HEK293 (cell line): ENCODE measurements at regions not wholly inside any gene's neighbourhood (a gene's known extent, or its start where the extent isn't known, plus 50 kb on each side); places are given as distances from the start of the nearest gene placed in this dataset.

Source experiments
- CTCF ChIA-PET: fragments of 350-600 bp; formaldehyde crosslinking; extraction: SDS; loops from one replicate; lab custom pipeline; 2021; ENCODE audit warnings: antibody characterized with exemption; lab: Yijun Ruan, JAX
- POLR2A ChIA-PET: fragments of 300-600 bp; formaldehyde crosslinking; extraction: SDS; loops from one replicate; lab custom pipeline; 2020; ENCODE audit warnings: antibody characterized with exemption, inconsistent platforms; lab: Yijun Ruan, JAX
- H3K27ac ChIP-seq: fragments of 200-500 bp; sonication (Bioruptor generic); 2 replicates; pipeline ENCODE4 v1.5.1; 2014; ENCODE audit warnings: low read depth, low read length, control low read depth, inconsistent platforms; ENCODE audit errors: extremely low read depth
- H3K36me3 ChIP-seq, 2 experiments: fragments of 200-500 bp in 1 of 2; sonication (Bioruptor generic) in 1 of 2; 1 replicate in 1 of 2; 2 replicates in 1 of 2; pipeline ENCODE4 v1.5.1; 2014 to 2017; ENCODE audit warnings: inconsistent platforms in 2 of 2, low read length in 2 of 2; ENCODE audit not compliant: control insufficient read depth in 2 of 2, insufficient read depth in 1 of 2
- H3K4me1 ChIP-seq: fragments of 200-500 bp; sonication (Bioruptor generic); 2 replicates; pipeline ENCODE4 v1.5.1; 2014; ENCODE audit warnings: mild to moderate bottlenecking, low read length, inconsistent platforms; ENCODE audit not compliant: control insufficient read depth, insufficient read depth
- H3K4me3 ChIP-seq: 2 replicates; pipeline ENCODE4 v1.5.1; 2011; ENCODE audit warnings: low read depth, mild to moderate bottlenecking, control low read depth, low read length, moderate library complexity
- H3K9me3 ChIP-seq: fragments of 200-500 bp; sonication (Bioruptor generic); 2 replicates; pipeline ENCODE4 v1.5.1; 2014; ENCODE audit warnings: low read depth, low read length, inconsistent platforms; ENCODE audit not compliant: control insufficient read depth, insufficient read depth
- GLIS1 ChIP-seq: fragments of 450-650 bp; formaldehyde crosslinking; IDR thresholded peaks from 2 replicates; pipeline ENCODE4 v1.5.1; 2016; ENCODE audit warnings: missing biosample characterization, missing genetic modification characterization
- GLIS2 ChIP-seq: fragments of 450-650 bp; formaldehyde crosslinking; IDR thresholded peaks from 2 replicates; pipeline ENCODE4 v1.5.1; 2016; ENCODE audit warnings: missing biosample characterization, missing genetic modification characterization
- HOXD13 ChIP-seq: sonication (generic); formaldehyde crosslinking; IDR thresholded peaks from 2 replicates; pipeline ENCODE4 v1.8.0; 2022; ENCODE audit warnings: missing genetic modification reagents, borderline replicate concordance
- PRDM4 ChIP-seq: fragments of 450-650 bp; formaldehyde crosslinking; IDR thresholded peaks from 2 replicates; pipeline ENCODE4 v1.5.1; 2017; ENCODE audit warnings: missing biosample characterization, missing genetic modification characterization
- ZBTB21 ChIP-seq: fragments of 450-650 bp; formaldehyde crosslinking; IDR thresholded peaks from 2 replicates; pipeline ENCODE4 v1.5.1; 2017; ENCODE audit warnings: missing biosample characterization, missing genetic modification characterization
- ZEB2 ChIP-seq: fragments of 450-650 bp; formaldehyde crosslinking; IDR thresholded peaks from 2 replicates; pipeline ENCODE4 v1.5.1; 2016; ENCODE audit warnings: missing biosample characterization, missing genetic modification characterization
- ZNF133 ChIP-seq: fragments of 450-650 bp; formaldehyde crosslinking; IDR thresholded peaks from 2 replicates; pipeline ENCODE4 v1.5.1; 2016; ENCODE audit warnings: missing biosample characterization, missing genetic modification characterization
- ZNF146 ChIP-seq: fragments of 450-650 bp; formaldehyde crosslinking; IDR thresholded peaks from 2 replicates; pipeline ENCODE4 v1.5.1; 2016; ENCODE audit warnings: missing biosample characterization, missing genetic modification characterization
- ZNF280C ChIP-seq: fragments of 450-650 bp; formaldehyde crosslinking; IDR thresholded peaks from 2 replicates; pipeline ENCODE4 v1.5.1; 2016; ENCODE audit warnings: missing biosample characterization, missing genetic modification characterization
- ZNF37A ChIP-seq: fragments of 450-650 bp; IDR thresholded peaks from 2 replicates; pipeline ENCODE4 v1.5.1; 2018; ENCODE audit warnings: missing biosample characterization, missing genetic modification characterization
- ZNF398 ChIP-seq: fragments of 450-650 bp; formaldehyde crosslinking; IDR thresholded peaks from 2 replicates; pipeline ENCODE4 v1.5.1; 2017; ENCODE audit warnings: missing biosample characterization, missing genetic modification characterization
- ZNF433 ChIP-seq: fragments of 450-650 bp; formaldehyde crosslinking; IDR thresholded peaks from 2 replicates; pipeline ENCODE4 v1.5.1; 2016; ENCODE audit warnings: missing biosample characterization, missing genetic modification characterization, low read depth
- ZNF555 ChIP-seq: fragments of 450-650 bp; formaldehyde crosslinking; conservative IDR thresholded peaks from 2 replicates; pipeline ENCODE4 v1.5.1; 2017; ENCODE audit warnings: missing biosample characterization, mild to moderate bottlenecking, missing genetic modification characterization, inconsistent platforms
- ZNF792 ChIP-seq: fragments of 450-650 bp; formaldehyde crosslinking; IDR thresholded peaks from 2 replicates; pipeline ENCODE4 v1.5.1; 2016; ENCODE audit warnings: missing biosample characterization, missing genetic modification characterization

- H3K4me1 ChIP-seq, result no peaks in the 10 kb centered on the region
- H3K27ac ChIP-seq, result no peak overlapping the region
- POLR2A ChIA-PET, result no interaction called here
- no peak for TF ChIP-seq PRDM4 (tag by site-specific recombination)
- TF ChIP-seq GLIS1 (tag by site-specific recombination), result no peak
- TF ChIP-seq ZEB2, result no peak
- no peaks in the 10 kb centered on the region for H3K36me3 ChIP-seq
- H3K4me3 ChIP-seq, result no peak overlapping the region
- no peaks in the 10 kb centered on the region for H3K9me3 ChIP-seq
- CTCF ChIA-PET, result no interaction called here
Measured at GRCh38 chr9:78680196-78680595, 383.3 kb downstream of the PSAT1 start.

GRCh38 chr9:78682216-78682615 lies 385.3 kb downstream of the PSAT1 start:
- Histone ChIP-seq H3K4me1 (no peaks in the 10 kb centered on the region), H3K27ac (no peak overlapping the region), H3K4me3 (no peak overlapping the region), H3K9me3 (no peaks in the 10 kb centered on the region), H3K36me3 (no peaks in the 10 kb centered on the region)
- POLR2A ChIA-PET, result no interaction called here
- TF ChIP-seq ZNF280C (tag by site-specific recombination), result no peak
- no peak for TF ChIP-seq ZNF433 (tag by site-specific recombination)
- no peak for TF ChIP-seq ZNF555 (tag by site-specific recombination)
- TF ChIP-seq GLIS2 (tag by site-specific recombination), result no peak
- CTCF ChIA-PET, result interaction anchor here (0.7 kb wide), 1 partner anchor 79 kb away, joined by 4 read pairs; no protein-coding TSS in a partner anchor

- no peaks in the 10 kb centered on the region for H3K36me3 ChIP-seq
- H3K4me3 ChIP-seq, result no peak overlapping the region
- TF ChIP-seq ZNF398 (no peak), ZBTB21 (tag by site-specific recombination) (no peak), ZNF146 (tag by site-specific recombination) (no peak), ZNF37A (tag by site-specific recombination) (no peak), GLIS1 (tag by site-specific recombination) (no peak), ZNF133 (tag by site-specific recombination) (no peak), ZNF792 (no peak), HOXD13 (CRISPR knock-in tag) (no peak)
- TF ChIP-seq, all 188 proteins: peak for 0
- ChIA-PET CTCF (no interaction called here), POLR2A (no interaction called here)
- Histone ChIP-seq H3K27ac (no peak overlapping the region), H3K4me1 (no peaks in the 10 kb centered on the region), H3K9me3 (no peaks in the 10 kb centered on the region)
Measured at GRCh38 chr9:78685471-78685870, 388.5 kb downstream of the PSAT1 start.
